HG03066 (cell line): ENCODE measurements at regions not wholly inside any gene's neighbourhood (a gene's known extent, or its start where the extent isn't known, plus 50 kb on each side); places are given as distances from the start of the nearest gene placed in this dataset.
"Not testable (repeated sequence)": the region's sequence is repeated elsewhere in the genome, so short reads cannot be mapped to it uniquely, and the experiment has no call there.

ENCODE experiments used
- ATAC-seq: cut with Tn5 transposase; IDR thresholded peaks from one replicate; pipeline ENCODE4 v1.9.1; 2021; ENCODE audit warnings: low read depth; ENCODE audit not compliant: unreplicated experiment

DNA sequence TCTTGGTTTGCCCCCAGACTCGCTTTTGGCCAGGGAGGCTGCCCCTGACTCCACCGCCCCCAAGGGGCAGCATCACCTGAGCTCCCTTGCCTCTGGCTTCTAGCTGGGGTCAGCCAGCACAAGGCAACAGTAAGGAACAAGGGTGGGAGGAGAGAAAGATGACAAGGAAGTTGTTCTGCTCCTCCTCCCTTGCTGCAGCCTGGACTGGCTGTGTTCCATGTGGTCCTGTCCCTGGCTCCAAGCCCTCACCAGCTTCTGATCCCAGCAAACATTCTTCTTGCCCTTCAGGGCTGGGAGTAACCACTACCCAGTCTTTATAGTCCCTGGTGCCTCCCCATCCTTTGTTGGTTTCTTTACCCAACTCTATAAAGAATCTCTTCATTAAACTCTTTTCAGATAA, 100.3 kb upstream of the SPIN1 start:
- no peak for ATAC-seq

DNA sequence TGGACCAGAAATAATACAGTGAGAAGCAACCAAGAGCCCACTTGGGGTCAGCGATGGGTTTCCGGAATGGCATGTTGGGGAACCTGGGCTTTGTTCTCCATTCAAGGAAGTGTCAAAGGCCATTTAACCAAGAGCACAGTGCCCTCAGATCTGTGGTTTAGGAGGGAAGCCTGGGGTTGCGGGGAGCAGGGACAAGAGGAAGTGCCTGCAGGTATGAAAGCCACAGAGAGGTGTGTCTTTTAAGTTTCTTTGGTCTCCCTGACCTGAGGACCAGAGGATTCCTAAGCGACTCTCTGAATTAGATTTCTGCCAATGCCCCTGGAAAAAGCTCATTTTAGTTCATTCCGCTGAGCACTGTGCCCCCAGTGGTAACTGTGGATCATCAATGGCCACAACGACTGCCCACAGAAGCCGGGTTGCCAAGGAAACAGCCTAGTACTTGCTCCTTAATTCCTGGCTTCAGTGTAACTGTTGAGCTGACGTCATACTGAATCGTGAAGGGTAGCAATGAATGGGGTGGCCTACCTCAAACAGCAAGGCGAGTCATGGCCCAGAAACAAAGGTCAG, 107.3 kb upstream of the SPIN1 start:
- ATAC-seq, result no peak

DNA sequence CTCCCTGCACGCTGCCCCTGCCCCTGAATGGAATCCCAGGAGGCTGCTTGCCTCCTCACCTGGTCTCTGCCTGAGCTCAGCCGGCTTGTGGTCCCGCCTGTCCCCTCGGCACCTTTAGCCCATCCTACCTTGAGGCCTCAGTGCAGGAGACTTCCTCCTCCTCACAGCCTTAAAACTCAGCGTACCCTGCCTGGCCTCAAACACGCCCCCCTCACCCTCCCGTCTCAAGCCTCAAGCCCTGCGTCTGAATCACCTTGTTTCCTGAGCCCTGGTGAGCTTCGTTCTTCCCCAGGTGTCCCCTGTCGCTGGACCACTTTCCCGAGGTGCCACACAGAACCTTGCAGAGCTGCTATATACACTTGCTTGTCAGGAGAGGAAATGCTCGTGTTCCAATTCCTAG, 110.2 kb upstream of the SPIN1 start:
- no peak for ATAC-seq

DNA sequence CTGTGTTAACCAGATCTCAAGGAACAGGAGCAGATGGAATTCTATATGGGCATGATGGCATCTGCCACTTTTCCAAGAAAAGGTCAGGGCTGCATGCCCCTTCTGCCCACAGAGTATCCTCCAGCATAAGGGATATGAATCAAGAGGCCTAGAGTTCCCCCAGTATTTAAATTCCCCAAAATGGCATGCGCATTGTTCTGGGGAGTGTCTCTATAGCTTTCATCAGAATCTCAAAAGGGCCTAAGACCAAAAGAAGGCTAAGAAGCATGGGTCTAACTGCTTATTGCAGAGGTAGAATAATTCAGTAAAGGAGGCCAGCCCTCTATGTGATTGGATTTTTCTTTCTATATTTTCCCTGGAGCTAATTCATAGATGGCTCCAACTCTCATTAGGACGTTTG, 114.2 kb upstream of the SPIN1 start:
- no peak for ATAC-seq

DNA sequence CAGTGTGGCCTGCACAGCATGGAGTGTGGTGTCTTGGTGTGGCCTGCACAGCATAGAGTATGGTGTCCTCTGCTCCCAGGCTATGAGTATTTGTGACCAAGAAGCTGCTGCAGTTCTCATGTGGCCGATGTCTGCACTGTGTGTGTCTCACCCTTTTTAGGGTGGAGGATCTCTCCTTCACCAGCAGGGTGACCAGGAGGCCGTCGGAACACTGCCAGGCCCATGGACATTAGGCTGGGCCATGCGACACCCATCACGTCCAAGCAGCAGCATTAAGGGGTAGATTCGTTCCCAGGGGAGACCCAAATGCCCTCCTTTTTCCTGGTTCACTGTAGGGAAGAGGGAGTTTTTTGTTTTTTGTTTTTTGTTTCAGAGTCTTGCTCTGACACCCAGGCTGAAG, 115.3 kb upstream of the SPIN1 start:
- ATAC-seq, result no peak

DNA sequence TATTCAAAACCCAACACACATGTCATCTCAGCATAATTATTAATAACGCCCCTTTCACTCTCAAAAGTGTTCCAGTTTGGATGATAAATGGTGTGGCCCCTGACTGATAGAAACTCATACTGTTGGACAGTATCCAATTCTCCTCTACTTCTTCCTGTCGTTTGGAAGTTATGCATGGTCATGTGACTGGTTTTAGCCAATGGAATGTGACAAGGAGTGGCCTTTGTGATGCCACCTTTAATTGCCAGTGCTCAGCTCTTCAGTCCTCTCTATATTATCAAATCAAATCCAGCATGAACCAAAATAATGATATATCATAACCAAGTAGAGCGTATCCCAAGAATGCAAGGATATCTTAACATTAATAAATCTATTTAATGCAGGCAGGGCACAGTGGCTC, 117.8 kb upstream of the SPIN1 start:
- ATAC-seq, result no peak

DNA sequence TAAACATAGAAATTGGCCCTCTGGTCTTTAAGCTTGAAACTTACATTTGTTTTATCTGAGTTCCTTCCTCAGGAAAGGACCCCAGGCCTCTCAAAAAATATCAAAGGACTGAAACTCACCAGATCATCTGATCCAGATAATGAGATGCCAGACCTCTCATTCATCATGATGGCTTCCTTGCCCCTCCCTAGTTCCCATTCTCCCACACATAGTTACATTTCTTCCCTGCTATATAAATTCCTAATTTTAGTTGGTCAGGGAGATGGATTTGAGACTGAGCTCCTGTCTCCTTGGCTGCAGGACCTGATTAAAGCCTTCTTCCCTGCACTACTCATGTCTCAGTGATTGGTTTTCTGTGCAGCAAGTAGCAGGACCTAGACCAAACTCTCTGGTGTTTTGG, 119.4 kb upstream of the SPIN1 start:
- ATAC-seq, result no peak

DNA sequence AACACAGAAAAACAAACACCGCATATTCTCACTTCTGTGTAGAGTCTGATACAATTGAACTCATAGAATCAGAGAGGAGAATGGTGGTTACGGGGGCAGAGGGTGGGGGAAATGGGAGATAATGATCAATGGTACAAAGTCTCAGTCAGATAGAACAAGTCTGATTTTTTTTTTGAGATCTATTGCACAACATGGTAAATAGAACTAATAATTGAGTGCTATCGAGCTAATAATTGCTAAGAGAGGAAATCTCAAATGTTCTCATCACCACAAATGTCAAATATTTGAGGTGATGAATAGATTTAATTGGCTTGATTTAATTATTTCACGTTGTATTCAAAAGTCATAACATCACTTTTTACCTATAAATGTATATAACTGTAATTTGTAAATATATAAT, 121.0 kb upstream of the SPIN1 start:
- ATAC-seq, result no peak

DNA sequence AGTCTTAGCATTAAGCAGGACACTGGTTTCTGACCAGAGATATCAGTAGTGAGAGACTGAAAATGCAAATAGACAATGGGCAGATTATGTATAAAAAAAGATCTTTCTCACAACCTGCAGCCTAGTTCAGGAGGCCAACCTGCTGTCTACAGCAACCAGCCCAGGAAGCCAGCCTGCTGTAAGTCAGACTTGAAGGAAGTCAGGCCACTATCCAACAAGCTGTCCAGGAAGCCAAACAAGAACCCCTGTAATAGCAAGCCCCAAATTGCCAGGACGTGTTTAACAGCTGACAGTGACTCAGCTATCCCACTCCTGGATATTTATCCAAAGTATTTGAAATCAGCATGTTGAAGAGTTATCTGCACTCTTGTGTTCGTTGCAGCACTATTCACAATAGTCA, 121.8 kb upstream of the SPIN1 start:
- no peak for ATAC-seq

DNA sequence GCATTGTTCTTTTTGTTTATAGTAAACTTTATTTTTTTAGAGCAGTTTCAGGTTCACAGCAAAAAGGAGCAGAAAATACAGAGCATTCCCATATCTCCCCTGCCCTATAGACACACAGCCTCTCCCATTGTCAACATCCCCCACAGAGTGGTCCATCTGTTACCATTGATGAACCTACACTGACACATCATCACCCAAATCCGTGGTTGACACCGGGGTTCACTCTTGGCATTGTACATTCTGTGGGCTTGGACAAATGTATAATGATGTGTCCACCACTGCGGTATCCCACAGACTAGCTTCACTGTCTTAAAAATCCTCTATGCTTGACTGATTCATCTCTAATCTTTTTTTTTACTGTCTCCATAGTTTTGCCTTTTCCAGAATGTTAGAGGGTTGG, 120.7 kb upstream of the SPATA31C2 start:
- no peak for ATAC-seq

DNA sequence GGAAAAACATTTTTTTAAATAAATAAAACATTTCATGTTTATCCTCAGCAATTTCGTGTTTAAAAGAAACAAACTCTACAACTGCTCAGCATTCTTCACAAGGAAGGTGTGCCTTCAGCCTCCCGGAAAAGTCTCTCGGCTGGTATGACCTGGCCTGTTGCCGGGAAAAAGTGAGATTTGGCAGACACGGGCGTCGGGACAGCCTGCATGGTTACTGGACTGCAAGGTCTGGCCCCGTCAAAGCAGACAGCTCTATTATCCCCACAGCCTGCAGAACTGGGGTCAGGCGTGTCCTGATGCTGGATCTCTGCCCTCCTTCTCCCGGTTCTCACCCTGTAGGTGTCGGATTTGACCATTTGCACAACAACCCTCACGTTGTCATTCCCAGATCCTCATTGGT, 120.3 kb upstream of the SPATA31C2 start:
- ATAC-seq, result no peak

DNA sequence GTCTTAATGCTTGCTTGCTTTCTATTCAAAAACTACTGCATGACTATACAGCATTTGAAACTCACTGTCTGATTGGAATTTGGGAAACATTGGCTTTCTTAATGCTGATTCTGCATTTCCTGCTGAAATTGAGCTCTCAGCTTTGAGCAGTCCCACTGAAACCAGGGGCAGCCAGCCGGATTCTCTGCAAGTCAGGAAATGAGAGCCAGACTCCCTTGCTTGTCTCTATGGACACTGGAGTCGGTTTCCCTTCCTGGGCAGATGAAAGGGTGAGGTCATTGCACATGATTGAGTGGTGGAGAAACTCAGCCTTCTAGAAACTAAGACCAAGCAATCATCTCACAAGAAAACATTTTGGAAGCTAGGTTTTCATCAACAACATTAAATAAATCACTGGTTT, 119.7 kb upstream of the SPATA31C2 start:
- no peak for ATAC-seq

DNA sequence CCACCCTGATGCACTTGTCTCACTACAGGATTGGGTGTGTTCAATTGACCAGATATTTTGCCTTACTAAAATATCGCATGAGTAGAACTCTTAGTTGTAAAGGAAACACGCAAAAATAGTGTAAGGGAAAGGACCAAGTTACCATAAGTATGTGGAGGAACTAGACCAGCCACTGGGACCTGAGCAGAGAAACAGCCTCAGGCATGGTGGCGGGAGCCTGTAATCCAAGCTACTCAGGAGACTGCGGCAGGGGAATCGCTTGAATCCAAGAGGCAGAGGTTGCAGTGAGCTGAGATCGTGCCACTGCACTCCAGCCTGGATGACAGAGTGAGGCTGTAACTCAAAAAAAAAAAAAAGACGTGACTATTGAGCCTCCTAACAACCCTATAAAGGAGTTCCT, 117.9 kb upstream of the SPATA31C2 start:
- ATAC-seq, result no peak

DNA sequence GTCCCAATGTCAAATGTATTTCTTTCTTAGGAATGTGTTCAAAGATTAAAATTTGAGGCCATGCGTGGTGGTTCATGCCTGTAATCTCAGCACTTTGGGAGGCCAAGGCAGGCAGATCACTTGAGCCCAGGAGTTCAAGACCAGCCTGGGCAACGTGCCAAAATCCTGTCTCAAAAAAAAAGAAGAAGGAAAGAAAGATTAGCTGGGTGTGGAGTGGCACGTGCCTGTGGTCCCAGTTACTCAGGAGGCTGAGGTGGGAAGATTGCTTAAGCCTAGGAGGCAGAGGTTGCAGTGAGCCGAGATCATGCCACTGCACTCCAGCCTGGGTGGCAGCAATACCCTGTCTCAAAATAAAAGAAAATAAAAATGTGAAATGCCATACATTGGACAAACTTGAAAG, 117.5 kb upstream of the SPATA31C2 start:
- not testable (repeated sequence) for ATAC-seq

DNA sequence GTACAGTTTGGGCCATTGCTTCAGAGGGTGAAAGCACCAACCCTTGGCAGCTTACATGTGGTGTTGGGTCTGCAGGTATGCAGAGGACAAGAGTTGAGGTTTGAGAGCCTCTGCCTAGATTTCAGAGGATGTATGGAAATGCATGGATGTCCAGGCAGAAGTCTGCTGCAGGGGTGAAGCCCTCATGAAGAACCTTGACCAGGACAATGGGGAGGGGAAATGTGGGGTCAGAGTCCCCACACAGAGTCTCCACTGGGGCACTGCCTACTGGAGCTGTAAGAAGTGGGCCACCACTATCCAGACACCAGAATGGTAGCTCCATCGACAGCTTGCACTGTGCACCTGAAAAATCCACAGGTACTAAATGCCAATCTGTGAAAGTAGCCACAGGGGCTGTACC, 113.6 kb upstream of the SPATA31C2 start:
- ATAC-seq, result no peak

DNA sequence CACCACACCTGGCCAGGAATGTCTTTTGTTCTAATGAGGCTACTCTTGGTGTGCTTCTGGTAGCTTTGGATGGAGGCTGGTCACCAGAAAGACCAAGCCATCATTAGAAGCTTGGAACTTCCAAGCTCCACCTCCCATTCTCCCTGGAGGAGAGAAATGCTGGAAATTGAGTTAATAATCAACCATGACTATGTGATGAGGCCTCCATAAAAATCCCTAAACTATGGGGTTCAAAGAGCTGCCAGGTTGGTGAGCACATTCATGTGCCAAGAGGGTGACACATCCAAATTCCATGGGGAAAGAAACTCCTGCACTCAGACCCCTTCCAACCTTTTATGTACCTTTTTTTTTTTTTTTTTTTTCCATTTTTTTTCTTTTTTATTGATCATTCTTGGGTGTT, 105.5 kb upstream of the SPATA31C2 start:
- ATAC-seq, result no peak

DNA sequence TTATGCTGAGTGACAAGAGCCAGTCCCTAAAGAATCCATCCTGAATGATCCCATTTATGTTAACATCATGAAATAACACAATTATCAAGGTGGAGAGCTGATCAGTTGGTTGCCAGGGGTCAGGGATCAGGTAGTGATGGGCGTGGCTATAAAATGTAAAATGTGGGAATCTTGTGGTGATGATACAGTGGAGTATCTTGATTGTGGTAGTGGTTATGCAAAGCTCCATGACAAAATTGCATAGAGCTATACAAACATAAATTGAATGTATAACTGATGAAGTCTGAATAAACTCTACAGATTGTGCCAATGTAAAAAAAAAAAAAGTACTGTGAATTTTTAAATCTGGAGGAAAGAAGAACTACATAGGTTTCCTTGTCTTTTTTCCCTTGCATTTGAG, 104.6 kb upstream of the SPATA31C2 start:
- no peak for ATAC-seq

DNA sequence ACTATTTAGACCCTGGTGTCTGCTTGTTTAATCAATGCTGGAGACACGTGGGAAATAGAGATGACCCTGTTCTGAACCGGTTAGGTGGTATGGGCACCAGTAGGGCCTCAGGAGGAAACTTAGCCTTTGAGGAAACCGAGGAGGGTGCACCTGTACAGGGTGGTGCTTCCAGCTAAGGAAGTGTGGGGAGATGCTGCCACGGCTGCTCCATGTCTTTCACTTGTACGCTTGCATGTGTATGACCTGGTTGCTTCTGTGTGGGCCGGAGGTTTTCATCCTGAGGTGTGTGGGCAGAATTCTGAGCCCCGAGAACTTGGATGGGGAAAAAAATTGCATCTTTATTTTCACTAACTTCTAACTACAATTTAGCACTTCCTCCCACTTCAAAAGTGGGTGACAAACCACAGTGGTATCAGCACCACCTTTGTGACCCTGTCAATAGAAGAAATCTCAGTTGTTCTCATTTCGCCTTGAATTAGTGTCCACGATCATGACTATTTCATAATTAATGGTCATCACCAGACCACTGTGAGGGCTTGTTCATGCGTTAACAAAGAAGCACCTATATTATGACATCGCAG, 99.8 kb upstream of the SPATA31C2 start:
- ATAC-seq, result no peak

DNA sequence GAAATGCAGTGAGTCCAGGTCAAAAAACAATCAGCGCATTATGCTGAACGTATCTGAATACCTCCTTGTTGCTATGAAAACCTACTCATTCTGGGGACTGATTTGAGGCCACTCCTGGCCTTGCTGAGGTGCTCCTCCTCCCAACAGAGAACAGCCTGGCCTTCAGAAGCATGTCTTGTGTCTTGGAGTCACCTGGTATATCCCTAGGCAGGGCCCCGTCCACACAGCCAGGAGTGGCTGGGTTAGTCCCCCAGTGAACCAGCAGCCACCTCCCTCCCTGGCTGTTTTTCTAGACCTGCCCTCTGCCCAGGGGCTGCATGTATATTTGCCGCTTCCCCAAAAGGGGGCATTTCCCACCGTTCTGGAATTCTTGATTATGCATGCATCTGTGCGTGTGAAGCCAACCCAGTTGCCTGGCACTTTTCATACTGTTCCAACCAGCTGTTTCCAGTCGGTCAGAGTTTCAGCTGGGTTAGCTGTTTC, 99.2 kb upstream of the SPATA31C2 start:
- ATAC-seq, result no peak

DNA sequence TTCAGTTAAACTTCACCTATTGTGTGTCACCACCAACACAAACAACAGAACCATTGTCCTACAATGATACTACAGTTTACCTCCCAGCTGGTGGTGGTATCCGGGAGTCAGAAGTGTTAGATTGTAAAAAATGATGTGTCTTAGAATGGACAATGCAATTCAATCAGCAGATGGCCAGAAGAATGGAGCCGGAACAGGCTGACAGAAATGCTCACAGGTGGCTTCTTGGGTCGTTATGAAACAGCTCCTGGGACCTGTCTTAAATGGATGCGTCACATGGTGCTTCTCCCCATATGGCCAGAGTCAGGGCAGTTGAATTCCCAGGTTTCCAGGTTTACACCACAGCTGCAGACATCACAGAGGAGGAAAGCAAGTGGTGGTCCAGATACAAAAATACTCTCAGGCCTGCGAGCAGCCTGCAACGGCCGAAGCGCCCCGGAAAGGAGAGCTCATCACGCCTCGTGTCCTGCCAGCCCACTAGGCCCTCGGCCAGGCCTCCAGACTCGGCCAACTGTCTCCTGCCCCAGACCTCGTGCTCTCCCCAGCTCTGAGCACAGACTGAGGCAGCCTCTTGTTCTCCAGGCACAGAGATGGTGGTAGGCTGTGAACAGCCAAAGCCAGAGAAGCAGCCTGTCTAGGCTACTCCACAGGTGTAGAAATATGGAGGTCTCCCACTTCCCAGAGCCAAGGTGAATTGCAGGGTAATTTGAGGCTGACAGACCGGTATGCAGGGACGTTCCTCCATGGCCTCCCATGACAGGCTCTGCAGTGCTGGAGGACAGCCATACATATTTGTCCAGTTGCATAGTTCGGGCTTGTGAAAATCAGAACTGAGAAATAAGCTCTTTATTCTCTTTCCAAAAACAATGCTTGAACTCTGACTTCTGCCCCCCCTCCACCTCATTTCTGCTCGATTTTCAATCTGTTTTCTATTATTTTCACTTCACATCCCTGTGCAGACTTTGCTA, 98.5 kb upstream of the SPATA31C2 start:
- no peak for ATAC-seq

DNA sequence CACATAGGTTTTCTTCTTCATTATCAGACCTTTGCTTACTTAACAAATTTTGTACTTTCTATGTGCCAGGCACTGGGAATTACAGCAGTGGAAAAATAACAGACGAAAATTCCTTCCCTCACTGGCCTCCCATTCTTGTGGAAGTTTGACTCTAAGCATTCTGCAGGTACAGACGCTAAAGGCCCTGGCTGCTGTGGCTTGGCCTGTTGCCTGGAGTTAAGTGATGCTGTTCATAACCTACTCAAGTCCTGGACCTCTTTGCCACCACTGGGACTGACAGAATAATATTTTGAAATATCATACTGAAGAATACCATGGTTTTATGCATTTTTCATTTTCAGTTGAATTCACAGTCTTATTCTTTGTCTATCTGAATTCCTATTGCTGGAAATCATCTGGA, 97.3 kb upstream of the SPATA31C2 start:
- ATAC-seq, result no peak

DNA sequence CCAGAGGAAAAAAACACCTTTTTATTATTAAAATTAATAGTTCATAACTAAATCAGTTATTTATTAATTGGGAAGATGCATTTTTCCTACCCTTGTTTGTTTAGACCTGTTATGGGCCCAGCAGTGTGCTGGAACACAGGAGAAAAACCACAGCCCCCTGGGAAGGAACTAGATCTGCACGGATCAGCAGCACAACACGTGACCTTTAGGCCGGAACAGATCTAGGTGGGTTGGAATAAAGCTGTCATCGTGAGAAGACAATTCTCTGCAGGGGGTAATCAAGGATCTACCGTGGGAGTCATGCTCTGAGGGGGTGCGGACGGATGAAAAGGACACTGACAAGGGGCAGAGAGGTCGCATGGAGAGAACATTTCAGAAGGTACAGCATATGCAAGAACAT, 95.8 kb upstream of the SPATA31C2 start:
- no peak for ATAC-seq
